NCI-H2196 treated with DMSO at 0.1 percent for 48 hours (cell line): ENCODE measurements at regions not wholly inside any gene's neighbourhood (a gene's known extent, or its start where the extent isn't known, plus 50 kb on each side); places are given as distances from the start of the nearest gene placed in this dataset.

ENCODE experiments used
- DNase-seq: peaks from one replicate; lab custom pipeline; 2025; ENCODE audit not compliant: unreplicated experiment; lab: John Stamatoyannopoulos, UW

- DNase-seq = no peak
These were observed 580.2 kb downstream of the MID1IP1 start for GRCh38 chrX:39381422-39381821.

GRCh38 chrX:39384996-39385395, 583.7 kb downstream of the MID1IP1 start:
- DNase-seq = no peak

- no peak for DNase-seq
These were observed 587.5 kb downstream of the MID1IP1 start for GRCh38 chrX:39388730-39389129.

GRCh38 chrX:39396358-39396995, 595.2 kb downstream of the MID1IP1 start:
- peak; percentile 22 for DNase-seq

- DNase-seq = peak; percentile 53
These were observed 596.4 kb downstream of the MID1IP1 start for GRCh38 chrX:39397561-39398199.

- DNase-seq = peak; percentile 20
These were observed 597.1 kb downstream of the MID1IP1 start for GRCh38 chrX:39398215-39398962.

GRCh38 chrX:39398963-39399261, 597.7 kb downstream of the MID1IP1 start:
- DNase-seq = no peak

GRCh38 chrX:39399387-39399786, 598.1 kb downstream of the MID1IP1 start:
- no peak for DNase-seq

- DNase-seq = no peak
These were observed 600.3 kb downstream of the MID1IP1 start for GRCh38 chrX:39401483-39402110.

GRCh38 chrX:39402158-39402557, 600.9 kb downstream of the MID1IP1 start:
- DNase-seq = no peak

- no peak for DNase-seq
These were observed 605.5 kb downstream of the MID1IP1 start for GRCh38 chrX:39406799-39407198.

GRCh38 chrX:39409246-39409917, 608.1 kb downstream of the MID1IP1 start:
- no peak for DNase-seq

- DNase-seq = no peak
These were observed 613.1 kb downstream of the MID1IP1 start for GRCh38 chrX:39414290-39414854.

GRCh38 chrX:39416547-39417260, 615.4 kb downstream of the MID1IP1 start:
- no peak for DNase-seq

GRCh38 chrX:39418254-39418704, 617.0 kb downstream of the MID1IP1 start:
- no peak for DNase-seq

- DNase-seq = no peak
These were observed 617.7 kb downstream of the MID1IP1 start for GRCh38 chrX:39418731-39419638.

GRCh38 chrX:39421006-39421405, 619.7 kb downstream of the MID1IP1 start:
- DNase-seq = no peak

- no peak for DNase-seq
These were observed 624.0 kb downstream of the MID1IP1 start for GRCh38 chrX:39425124-39425806.

GRCh38 chrX:39426101-39426500, 624.8 kb downstream of the MID1IP1 start:
- no peak for DNase-seq
